Tibial nerve (tissue), 4 donors: ENCODE measurements at regions not wholly inside any gene's neighbourhood (a gene's known extent, or its start where the extent isn't known, plus 50 kb on each side); places are given as distances from the start of the nearest gene placed in this dataset.

Experiments used
- DNase-seq, 2 donors: peaks; one replicate each; pipeline ENCODE4 v3.0.0-alpha.2; 2019; ENCODE audit warnings: low spot score in 2 of 2
- H3K27ac ChIP-seq, 4 donors: fragments of 200-600 bp; sonication (generic) in 3 of 4; one replicate each; pipeline ENCODE4 v1.5.1; 2017 to 2019; ENCODE audit warnings: mild to moderate bottlenecking in 1 of 4
- H3K27me3 ChIP-seq, 2 donors: fragments of 200-600 bp; sonication (generic) in 1 of 2; one replicate each; pipeline versions ENCODE4 v1.5.1 to v1.6.0; 2017 to 2019
- H3K36me3 ChIP-seq, 3 donors: fragments of 200-600 bp; sonication (generic); one replicate each; pipeline ENCODE4 v1.5.1; 2018 to 2019
- H3K4me1 ChIP-seq, 4 donors: fragments of 200-600 bp; sonication (generic) in 3 of 4; one replicate each; pipeline ENCODE4 v1.5.1; 2017 to 2019
- H3K4me3 ChIP-seq, 4 donors: fragments of 200-600 bp; sonication (generic) in 3 of 4; one replicate each; pipeline ENCODE4 v1.5.1; 2017 to 2019; ENCODE audit warnings: mild to moderate bottlenecking in 1 of 4, moderate library complexity in 1 of 4
- H3K9me3 ChIP-seq, 4 donors: fragments of 200-600 bp; sonication (generic) in 3 of 4; one replicate each; pipeline ENCODE4 v1.5.1; 2017 to 2019
- EP300 ChIP-seq, 2 donors: sonication (generic); formaldehyde crosslinking; IDR thresholded peaks; one replicate each; pipeline ENCODE4 v1.6.1; 2017; ENCODE audit warnings: antibody characterized with exemption in 2 of 2, mild to moderate bottlenecking in 1 of 2
- POLR2A ChIP-seq, 2 donors: fragments of 450-650 bp; IDR thresholded peaks; one replicate each; pipeline ENCODE4 v1.6.1; 2017; ENCODE audit warnings: antibody characterized with exemption in 2 of 2, mild to moderate bottlenecking in 2 of 2, moderate library complexity in 2 of 2
- WGBS, 2 donors: methylation state at CpG; one replicate each; pipeline ENCODE4 v1.1.5; 2018; 5-methylcytosine and 5-hydroxymethylcytosine counted together
- TF ChIP-seq, protein P1 (sequence below), 5 experiments: fragments of 200-600 bp in 3 of 5; fragments of 450-650 bp in 2 of 5; sonication (generic) in 3 of 5; IDR thresholded peaks; one replicate each; pipeline ENCODE4 v1.5.1; 2016 to 2019; ENCODE audit warnings: antibody characterized with exemption in 5 of 5, mild to moderate bottlenecking in 3 of 5, moderate library complexity in 2 of 5

DNA sequence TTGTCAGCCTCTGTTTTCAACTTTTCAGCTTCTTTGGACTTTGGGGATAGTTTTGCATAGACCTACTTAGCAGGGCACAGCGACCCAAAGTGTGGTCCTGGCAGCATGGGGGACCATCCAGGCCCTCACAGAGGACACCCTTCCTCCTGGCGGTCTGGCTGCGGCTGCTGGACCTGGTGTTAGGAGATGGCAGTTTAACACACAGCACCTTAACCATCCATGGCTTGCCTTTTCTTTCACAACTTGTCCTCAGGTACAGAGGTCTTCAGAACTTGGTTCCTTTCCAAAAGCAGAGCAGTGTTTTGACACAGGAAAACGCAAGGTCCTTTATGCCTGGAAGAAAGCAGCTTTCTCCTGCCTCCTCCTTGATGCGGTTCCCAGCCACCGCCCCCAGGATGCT, 68.1 kb downstream of the RHOU start:
- no peak overlapping the region for H3K4me3 ChIP-seq
- H3K4me1 ChIP-seq, result peaks cover 0 to 25% (median 3%) of the 10 kb centered on the region in 4 donors
- TF ChIP-seq, protein P1, sequence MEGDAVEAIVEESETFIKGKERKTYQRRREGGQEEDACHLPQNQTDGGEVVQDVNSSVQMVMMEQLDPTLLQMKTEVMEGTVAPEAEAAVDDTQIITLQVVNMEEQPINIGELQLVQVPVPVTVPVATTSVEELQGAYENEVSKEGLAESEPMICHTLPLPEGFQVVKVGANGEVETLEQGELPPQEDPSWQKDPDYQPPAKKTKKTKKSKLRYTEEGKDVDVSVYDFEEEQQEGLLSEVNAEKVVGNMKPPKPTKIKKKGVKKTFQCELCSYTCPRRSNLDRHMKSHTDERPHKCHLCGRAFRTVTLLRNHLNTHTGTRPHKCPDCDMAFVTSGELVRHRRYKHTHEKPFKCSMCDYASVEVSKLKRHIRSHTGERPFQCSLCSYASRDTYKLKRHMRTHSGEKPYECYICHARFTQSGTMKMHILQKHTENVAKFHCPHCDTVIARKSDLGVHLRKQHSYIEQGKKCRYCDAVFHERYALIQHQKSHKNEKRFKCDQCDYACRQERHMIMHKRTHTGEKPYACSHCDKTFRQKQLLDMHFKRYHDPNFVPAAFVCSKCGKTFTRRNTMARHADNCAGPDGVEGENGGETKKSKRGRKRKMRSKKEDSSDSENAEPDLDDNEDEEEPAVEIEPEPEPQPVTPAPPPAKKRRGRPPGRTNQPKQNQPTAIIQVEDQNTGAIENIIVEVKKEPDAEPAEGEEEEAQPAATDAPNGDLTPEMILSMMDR (IDR thresholded peaks at IDR 0.05), result no peak
- TF ChIP-seq POLR2A (IDR thresholded peaks at IDR 0.05) (no peak), EP300 (IDR thresholded peaks at IDR 0.05) (no peak)
- 94 to 95% methylated on average over 6 of the region's 6 CpGs for WGBS, 2 donors
- no peaks in the 10 kb centered on the region for H3K9me3 ChIP-seq
- H3K27ac ChIP-seq, result peak overlapping the region in 1 of 4 donors; percentile 76
- H3K27me3 ChIP-seq, result no peaks in the 10 kb centered on the region
- DNase-seq, result no peak
- H3K36me3 ChIP-seq, result no peaks in the 10 kb centered on the region

DNA sequence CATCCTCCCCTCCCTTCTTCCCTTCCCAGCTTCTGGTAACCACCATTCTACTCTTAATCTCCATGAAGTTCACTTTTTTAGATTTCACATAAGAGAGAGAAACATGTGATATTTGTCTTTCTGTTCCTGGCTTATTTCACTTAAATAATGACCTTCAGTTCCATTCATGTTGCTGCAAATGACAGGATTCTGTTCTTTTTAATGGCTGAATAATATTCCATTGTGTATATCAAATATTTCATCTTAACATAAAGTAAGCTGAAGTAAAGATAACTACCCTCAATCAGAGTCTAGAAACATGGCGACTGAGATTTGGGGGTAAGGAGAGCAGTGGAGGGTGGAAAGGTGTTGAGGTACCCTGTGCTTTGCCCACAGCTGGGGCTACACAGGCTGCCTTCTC, 68.9 kb downstream of the RHOU start:
- 92 to 100% methylated on average over 1 of the region's 1 CpG for whole genome bisulfite sequencing, 2 donors
- H3K4me3 ChIP-seq, result no peak overlapping the region
- H3K36me3 ChIP-seq, result no peaks in the 10 kb centered on the region
- no peak for DNase-seq
- H3K27me3 ChIP-seq, result no peaks in the 10 kb centered on the region
- no peaks in the 10 kb centered on the region for H3K9me3 ChIP-seq
- peaks cover 0 to 25% (median 3%) of the 10 kb centered on the region in 4 donors for H3K4me1 ChIP-seq
- H3K27ac ChIP-seq, result no peak overlapping the region
- TF ChIP-seq POLR2A (IDR thresholded peaks at IDR 0.05) (no peak), EP300 (IDR thresholded peaks at IDR 0.05) (no peak)
- TF ChIP-seq, protein P1 (IDR thresholded peaks at IDR 0.05), result no peak

DNA sequence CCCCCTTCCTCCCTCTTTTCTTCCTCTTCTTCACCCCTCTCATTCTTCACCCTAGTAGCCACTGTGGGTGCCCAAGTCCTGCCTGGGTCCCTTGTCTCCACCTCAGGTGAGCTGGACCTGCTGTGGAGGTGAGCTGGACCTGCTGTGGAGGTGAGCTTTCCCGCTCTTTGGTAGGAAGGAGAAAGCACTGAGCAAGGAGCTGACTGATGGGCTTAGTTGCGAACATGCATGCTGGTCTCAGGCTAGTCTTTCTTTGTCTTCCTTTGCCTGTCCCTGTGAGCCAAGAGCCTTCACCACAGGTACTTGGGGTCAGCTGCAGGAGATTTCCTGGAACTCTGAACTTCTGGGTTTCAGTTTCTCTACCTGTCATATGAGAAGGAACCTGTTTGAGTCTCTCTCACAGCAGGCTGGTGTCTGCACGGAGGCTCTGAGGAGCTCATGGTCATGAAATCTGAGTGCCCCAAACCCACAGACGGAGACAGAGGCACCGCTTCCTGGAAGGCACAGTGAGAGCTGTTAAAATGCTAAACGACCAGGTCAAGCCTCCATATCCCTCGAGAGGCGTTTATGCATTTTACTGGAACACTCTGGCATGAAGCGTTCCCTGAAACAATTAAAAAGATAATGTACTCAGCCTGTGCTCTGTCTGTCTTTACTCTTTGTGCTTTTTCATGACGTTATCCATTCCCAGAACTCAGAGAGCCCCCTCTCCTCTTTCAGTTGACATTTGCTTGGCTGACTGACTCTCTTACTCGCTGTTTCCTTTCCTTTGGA, 69.5 kb downstream of the RHOU start:
- no peak overlapping the region for H3K4me3 ChIP-seq
- no peak for DNase-seq
- 35 to 36% methylated on average over 10 to 11 of the region's 11 CpGs for WGBS, 2 donors
- no peaks in the 10 kb centered on the region for H3K9me3 ChIP-seq
- TF ChIP-seq, protein P1 (IDR thresholded peaks at IDR 0.05), result no peak
- TF ChIP-seq EP300 (IDR thresholded peaks at IDR 0.05) (no peak), POLR2A (IDR thresholded peaks at IDR 0.05) (no peak)
- no peaks in the 10 kb centered on the region for H3K36me3 ChIP-seq
- H3K4me1 ChIP-seq, result peaks cover 0 to 25% (median 3%) of the 10 kb centered on the region in 4 donors
- H3K27ac ChIP-seq, result no peak overlapping the region
- H3K27me3 ChIP-seq, result no peaks in the 10 kb centered on the region

DNA sequence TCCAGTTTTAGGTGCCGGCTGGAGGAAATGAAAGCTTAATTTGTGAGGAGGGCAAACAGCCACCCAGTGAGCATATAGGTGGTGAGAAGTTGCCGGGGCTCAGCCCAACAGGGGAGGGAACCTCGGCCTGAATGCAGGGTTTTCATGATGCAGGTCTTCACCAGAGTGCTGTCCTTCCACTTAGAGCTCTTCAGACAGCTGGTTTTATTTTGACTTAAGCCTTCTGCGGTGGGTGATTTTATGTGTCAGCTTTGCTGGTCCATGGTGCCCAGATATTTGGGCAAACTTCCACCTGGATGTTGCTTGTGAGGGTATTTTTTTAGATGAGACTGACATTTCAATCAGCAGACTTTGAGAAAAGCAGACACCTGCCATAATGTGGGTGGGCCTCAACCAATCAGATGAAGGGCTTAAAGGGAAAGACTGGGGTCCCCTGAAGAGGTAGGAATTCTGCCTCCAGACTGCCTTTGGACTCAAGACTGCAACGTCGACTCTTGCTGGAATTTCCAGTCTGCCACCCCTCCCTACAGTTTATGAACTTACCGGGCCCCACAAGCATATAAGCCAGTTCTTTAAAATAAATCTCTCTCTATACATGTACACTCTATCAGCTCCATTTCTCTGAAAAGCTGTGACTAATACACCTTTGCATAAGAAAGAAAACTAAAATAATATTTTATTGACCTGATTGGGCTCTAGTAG, 72.8 kb downstream of the RHOU start:
- WGBS, 2 donors, result 59 to 73% methylated on average over 7 of the region's 7 CpGs
- DNase-seq, result no peak
- Histone ChIP-seq H3K4me1 (peaks cover 0 to 25% (median 8%) of the 10 kb centered on the region in 4 donors), H3K36me3 (no peaks in the 10 kb centered on the region), H3K27ac (no peak overlapping the region), H3K4me3 (no peak overlapping the region), H3K9me3 (no peaks in the 10 kb centered on the region), H3K27me3 (no peaks in the 10 kb centered on the region)
- no peak for TF ChIP-seq POLR2A (IDR thresholded peaks at IDR 0.05)
- TF ChIP-seq, protein P1 (IDR thresholded peaks at IDR 0.05), result no peak
- no peak for TF ChIP-seq EP300 (IDR thresholded peaks at IDR 0.05)
